ENCODE measurements at regions not wholly inside any gene's neighbourhood (a gene's known extent, or its start where the extent isn't known, plus 50 kb on each side); places are given as distances from the start of the nearest gene placed in this dataset.

GRCh38 chr6:146876271-146877151 lies 277.7 kb downstream of the ADGB start:
- no peaks in the 10 kb centered on the region for H4K20me1 ChIP-seq (ENCODE audit: insufficient read depth, low read length)
- POLR2A ChIA-PET = no interaction called here
- no peak overlapping the region for H3K9ac ChIP-seq (ENCODE audit: insufficient read depth, low read depth, low read length)
- intact Hi-C loops (cut with micrococcal nuclease; ENCODE audit: unreplicated experiment) (no loop called here), in situ Hi-C loops (cut with HindIII; ENCODE audit: extremely low pct_ligation_motif_present, low pct_unique_long_range_greater_than_20kb) (no loop called here)
- no peaks in the 10 kb centered on the region for H3K27me3 ChIP-seq (ENCODE audit: control insufficient read depth in 1 of 2, insufficient read depth in 2 of 2, low read length in 2 of 2)
- CTCF ChIA-PET (ENCODE audit: low intra/inter-chr PET ratio, low total read pairs) = no interaction called here
- peaks cover 11% of the 10 kb centered on the region for H3K4me1 ChIP-seq (ENCODE audit: insufficient read depth, low read length)
- H2AFZ ChIP-seq (ENCODE audit: low read length) = no peak overlapping the region
- H3K4me3 ChIP-seq (replicated peaks in 1 of 3; ENCODE audit: insufficient read depth in 1 of 3, low read depth in 2 of 3, low read length in 3 of 3) = no peak overlapping the region
- BruUV-seq (replicated peaks) = no TSS peak
- H3K79me2 ChIP-seq (ENCODE audit: insufficient read depth, low read length) = no peaks in the 10 kb centered on the region
- DNase-seq (ENCODE audit: low spot score) (no peak), ATAC-seq (no peak), FAIRE-seq (peak; percentile 30)
- no peaks in the 10 kb centered on the region for H3K9me3 ChIP-seq (ENCODE audit: low read length)
- 58% methylated on average over 9 of the region's 9 CpGs for WGBS (ENCODE audit: low lambda C conversion rate)
- no peak overlapping the region for H3K4me2 ChIP-seq (ENCODE audit: low read depth, low read length)
- no peaks in the 10 kb centered on the region for H3K36me3 ChIP-seq (replicated peaks in 1 of 2; ENCODE audit: control insufficient read depth in 1 of 2, insufficient read depth in 2 of 2, low read length in 2 of 2)
- no peak overlapping the region for H3K27ac ChIP-seq (ENCODE audit: extremely low read length, insufficient read depth, low read length)
- TF ChIP-seq ZNF331 (CRISPR knock-in tag; IDR thresholded peaks at IDR 0.05) = no peak
- TF ChIP-seq, protein P1, sequence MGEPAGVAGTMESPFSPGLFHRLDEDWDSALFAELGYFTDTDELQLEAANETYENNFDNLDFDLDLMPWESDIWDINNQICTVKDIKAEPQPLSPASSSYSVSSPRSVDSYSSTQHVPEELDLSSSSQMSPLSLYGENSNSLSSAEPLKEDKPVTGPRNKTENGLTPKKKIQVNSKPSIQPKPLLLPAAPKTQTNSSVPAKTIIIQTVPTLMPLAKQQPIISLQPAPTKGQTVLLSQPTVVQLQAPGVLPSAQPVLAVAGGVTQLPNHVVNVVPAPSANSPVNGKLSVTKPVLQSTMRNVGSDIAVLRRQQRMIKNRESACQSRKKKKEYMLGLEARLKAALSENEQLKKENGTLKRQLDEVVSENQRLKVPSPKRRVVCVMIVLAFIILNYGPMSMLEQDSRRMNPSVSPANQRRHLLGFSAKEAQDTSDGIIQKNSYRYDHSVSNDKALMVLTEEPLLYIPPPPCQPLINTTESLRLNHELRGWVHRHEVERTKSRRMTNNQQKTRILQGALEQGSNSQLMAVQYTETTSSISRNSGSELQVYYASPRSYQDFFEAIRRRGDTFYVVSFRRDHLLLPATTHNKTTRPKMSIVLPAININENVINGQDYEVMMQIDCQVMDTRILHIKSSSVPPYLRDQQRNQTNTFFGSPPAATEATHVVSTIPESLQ (CRISPR knock-in tag; conservative IDR thresholded peaks at IDR 0.05) = no peak
- TF ChIP-seq ZNF558 (CRISPR knock-in tag; IDR thresholded peaks at IDR 0.05; ENCODE audit: borderline replicate concordance) = no peak
- TF ChIP-seq IRF1 (CRISPR knock-in tag; IDR thresholded peaks at IDR 0.05; ENCODE audit: low read depth) = no peak
- TF ChIP-seq ZZZ3 (CRISPR knock-in tag; IDR thresholded peaks at IDR 0.05; ENCODE audit: borderline replicate concordance) = no peak
- no peak for TF ChIP-seq ZBTB20 (CRISPR knock-in tag; IDR thresholded peaks at IDR 0.05; ENCODE audit: borderline replicate concordance, low read depth)
- TF ChIP-seq PRDM10 (CRISPR knock-in tag; IDR thresholded peaks at IDR 0.05; ENCODE audit: low read depth) = no peak
- TF ChIP-seq NFKBIZ (CRISPR knock-in tag; IDR thresholded peaks at IDR 0.05) = no peak
- TF ChIP-seq, protein P2, sequence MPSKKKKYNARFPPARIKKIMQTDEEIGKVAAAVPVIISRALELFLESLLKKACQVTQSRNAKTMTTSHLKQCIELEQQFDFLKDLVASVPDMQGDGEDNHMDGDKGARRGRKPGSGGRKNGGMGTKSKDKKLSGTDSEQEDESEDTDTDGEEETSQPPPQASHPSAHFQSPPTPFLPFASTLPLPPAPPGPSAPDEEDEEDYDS (CRISPR knock-in tag; IDR thresholded peaks at IDR 0.05) = no peak
- no peak for TF ChIP-seq ELF4 (CRISPR knock-in tag; IDR thresholded peaks at IDR 0.05; ENCODE audit: borderline replicate concordance)
- no peak for TF ChIP-seq ZNF781 (CRISPR knock-in tag; IDR thresholded peaks at IDR 0.05; ENCODE audit: borderline replicate concordance, not compliant biosample characterization)
- TF ChIP-seq DNMT1 (CRISPR knock-in tag; IDR thresholded peaks at IDR 0.05) = no peak
- no peak for TF ChIP-seq TBX3 (IDR thresholded peaks at IDR 0.05; ENCODE audit: borderline replicate concordance)
- no peak for TF ChIP-seq ZBTB42 (CRISPR knock-in tag; IDR thresholded peaks at IDR 0.05)
- no peak for TF ChIP-seq ZNF546 (CRISPR knock-in tag; conservative IDR thresholded peaks at IDR 0.05)
- TF ChIP-seq ZNF776 (CRISPR knock-in tag; IDR thresholded peaks at IDR 0.05) = no peak
- no peak for TF ChIP-seq MEIS1 (CRISPR knock-in tag; IDR thresholded peaks at IDR 0.05; ENCODE audit: borderline replicate concordance)
- no peak for TF ChIP-seq FOXC1 (CRISPR knock-in tag; IDR thresholded peaks at IDR 0.05; ENCODE audit: borderline replicate concordance)
